ENCODE measurements at regions not wholly inside any gene's neighbourhood (a gene's known extent, or its start where the extent isn't known, plus 50 kb on each side); places are given as distances from the start of the nearest gene placed in this dataset.

GRCh38 chrX:8288590-8288989, 117.5 kb upstream of the VCX2 start:
- no peak for TF ChIP-seq CTCF (IDR thresholded peaks at IDR 0.05; ENCODE audit: borderline replicate concordance, extremely low read depth, low read length, poor library complexity, severe bottlenecking)
- no peak for TF ChIP-seq EZH2 (IDR thresholded peaks at IDR 0.05; ENCODE audit: borderline replicate concordance, low read depth, low read length, severe bottlenecking)

All from DND-41 (cell line).